GM21390 (cell line): ENCODE measurements at regions not wholly inside any gene's neighbourhood (a gene's known extent, or its start where the extent isn't known, plus 50 kb on each side); places are given as distances from the start of the nearest gene placed in this dataset.
"Not testable (repeated sequence)": the region's sequence is repeated elsewhere in the genome, so short reads cannot be mapped to it uniquely, and the experiment has no call there.

Experiments
- ATAC-seq: cut with Tn5 transposase; IDR thresholded peaks from one replicate; pipeline ENCODE4 v1.9.1; 2021; ENCODE audit not compliant: unreplicated experiment

DNA sequence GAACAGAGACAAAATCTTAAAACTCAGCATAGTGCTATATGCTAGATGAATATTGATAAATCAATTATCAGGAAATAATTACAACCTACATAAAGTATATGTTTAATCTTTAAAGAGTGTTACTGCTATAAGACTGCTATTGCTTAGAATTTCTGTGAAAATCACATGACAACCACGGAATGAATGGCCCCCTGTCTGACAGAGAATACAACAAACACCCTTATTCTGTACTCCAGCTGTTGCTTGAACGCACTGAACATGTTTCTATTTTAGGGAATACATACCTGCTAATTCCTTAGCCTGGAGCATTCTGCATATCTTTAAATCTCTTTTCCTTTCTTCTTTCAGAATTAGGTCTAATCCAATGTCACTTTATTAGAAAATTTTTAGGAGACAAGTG, 452.4 kb upstream of the PHF14 start:
- ATAC-seq = no peak

GRCh38 chr7:10533429-10533828, 440.2 kb upstream of the PHF14 start:
- not testable (repeated sequence) for ATAC-seq

DNA sequence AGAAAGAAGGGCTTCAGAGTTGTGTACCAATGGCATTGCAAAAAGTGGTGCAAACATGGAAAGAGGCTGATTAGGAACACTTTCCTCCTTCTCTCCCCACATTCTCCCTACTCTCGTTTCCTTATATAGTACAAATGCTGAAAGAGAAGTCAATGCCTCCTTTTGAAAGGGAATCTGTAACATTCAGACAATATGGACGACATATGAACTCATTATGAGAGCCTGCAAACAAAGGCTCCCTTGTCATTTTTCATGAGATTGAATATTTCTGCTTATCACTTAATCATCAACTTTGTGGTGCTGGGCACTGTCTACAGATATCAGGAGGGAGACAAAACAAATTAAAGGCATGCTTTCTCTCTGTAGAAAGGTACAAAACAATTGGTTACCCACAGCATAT, 437.1 kb upstream of the PHF14 start:
- no peak for ATAC-seq

DNA sequence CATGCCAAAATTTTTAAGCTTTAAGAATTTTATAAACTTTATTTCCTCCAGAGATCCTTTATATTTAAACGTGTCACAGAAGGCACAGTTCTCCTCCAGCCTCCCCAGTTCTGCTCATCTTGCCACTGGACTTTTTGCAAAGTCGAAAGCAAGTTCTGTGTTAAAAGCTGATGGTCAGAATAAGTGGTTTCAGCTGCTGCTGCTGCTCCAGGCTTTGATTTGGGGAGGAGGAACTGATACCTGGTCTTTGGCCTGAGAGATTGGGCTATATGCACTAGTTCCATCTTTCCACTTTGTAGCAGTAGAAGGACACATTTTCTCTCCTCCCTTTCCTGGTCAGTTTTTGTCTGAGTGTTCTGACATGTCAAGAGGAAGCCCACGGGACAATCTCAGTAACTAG, 435.9 kb upstream of the PHF14 start:
- no peak for ATAC-seq

GRCh38 chr7:10557375-10557774, 416.3 kb upstream of the PHF14 start:
- no peak for ATAC-seq

DNA sequence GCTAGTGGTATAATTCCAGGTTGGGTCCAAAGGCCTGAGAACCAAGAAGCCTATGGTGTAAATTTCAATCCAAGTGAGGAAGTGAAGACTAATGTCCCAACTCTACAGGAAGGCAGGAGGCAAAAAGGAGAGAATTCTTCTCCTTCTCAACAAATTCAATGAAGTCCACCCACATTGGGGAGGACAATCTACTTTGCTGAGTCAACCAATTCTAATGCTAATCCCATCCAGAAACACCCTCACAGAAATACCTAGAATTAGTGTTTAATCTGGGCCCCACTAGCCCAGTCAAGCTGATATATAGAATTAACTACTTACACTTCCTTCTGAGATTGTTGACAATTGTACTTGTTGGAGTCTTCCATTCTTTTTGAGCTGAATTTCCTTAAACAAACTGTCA, 413.2 kb upstream of the PHF14 start:
- ATAC-seq = no peak

GRCh38 chr7:10568891-10569290, 404.8 kb upstream of the PHF14 start:
- ATAC-seq = no peak

- ATAC-seq = no peak
Observed at GRCh38 chr7:10571759-10572158, 401.9 kb upstream of the PHF14 start.

- ATAC-seq = no peak
Observed at GRCh38 chr7:10577866-10578374, 395.8 kb upstream of the PHF14 start.

GRCh38 chr7:10579561-10579960, 394.1 kb upstream of the PHF14 start:
- ATAC-seq = no peak

GRCh38 chr7:10584886-10585285, 388.8 kb upstream of the PHF14 start:
- no peak for ATAC-seq

DNA sequence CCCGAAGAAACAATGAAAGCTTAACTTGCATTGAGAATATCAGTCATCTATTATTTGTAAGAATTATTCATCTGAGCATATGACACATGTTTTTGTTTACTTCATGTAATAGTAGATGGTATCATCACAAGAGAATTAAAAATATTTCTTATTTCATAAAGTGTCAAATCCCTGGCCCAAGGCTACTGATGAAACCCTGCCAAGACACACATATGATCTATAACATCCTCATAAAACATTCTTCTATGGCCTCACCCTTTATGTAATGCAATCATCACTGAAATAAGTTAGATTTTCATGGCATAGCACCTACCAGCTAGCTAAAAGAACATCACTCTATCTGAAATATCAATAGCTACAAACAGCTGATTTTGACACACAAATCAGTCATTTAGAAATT, 385.6 kb upstream of the PHF14 start:
- no peak for ATAC-seq

GRCh38 chr7:10592604-10593003, 381.1 kb upstream of the PHF14 start:
- ATAC-seq = no peak

- ATAC-seq = no peak
Observed at GRCh38 chr7:10593080-10593479, 380.6 kb upstream of the PHF14 start.

DNA sequence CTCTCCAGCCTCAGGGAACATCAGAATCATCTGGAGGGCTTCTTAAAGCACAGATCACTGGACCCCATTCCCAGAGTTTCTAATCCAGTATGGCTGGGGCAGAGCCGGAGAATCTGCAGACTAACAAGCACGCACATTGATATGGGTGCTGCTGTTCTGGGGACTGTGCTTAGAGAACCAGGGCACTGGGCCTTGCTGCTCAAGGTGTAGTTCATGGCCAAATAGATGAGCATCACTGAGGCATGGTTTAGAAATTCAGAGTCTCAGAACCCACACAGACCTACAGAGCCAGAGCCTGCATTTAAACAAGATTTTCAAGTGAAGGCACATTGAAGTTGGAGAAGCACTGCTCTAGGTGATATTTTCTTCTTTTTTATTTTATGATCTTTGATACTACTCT, 376.8 kb upstream of the PHF14 start:
- ATAC-seq = no peak

GRCh38 chr7:10604128-10604527, 369.5 kb upstream of the PHF14 start:
- no peak for ATAC-seq

DNA sequence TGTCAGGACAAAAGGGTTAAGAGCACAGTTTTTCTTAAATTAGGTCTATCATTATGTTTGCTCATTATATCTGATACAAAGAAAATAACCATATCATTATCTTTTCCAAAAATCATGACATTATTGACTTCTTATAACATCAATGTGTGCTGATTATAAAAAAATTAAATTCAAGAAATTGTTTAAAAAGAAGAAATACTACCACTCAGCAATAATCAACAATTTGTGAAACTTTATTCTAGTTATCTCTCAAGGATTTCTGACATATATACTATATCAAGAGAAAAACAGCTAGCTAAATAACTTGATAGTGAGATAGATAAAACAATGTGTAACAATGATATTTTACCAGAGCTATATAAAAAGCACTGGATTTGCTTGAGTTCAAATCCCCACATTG, 360.7 kb upstream of the PHF14 start:
- ATAC-seq = no peak

DNA sequence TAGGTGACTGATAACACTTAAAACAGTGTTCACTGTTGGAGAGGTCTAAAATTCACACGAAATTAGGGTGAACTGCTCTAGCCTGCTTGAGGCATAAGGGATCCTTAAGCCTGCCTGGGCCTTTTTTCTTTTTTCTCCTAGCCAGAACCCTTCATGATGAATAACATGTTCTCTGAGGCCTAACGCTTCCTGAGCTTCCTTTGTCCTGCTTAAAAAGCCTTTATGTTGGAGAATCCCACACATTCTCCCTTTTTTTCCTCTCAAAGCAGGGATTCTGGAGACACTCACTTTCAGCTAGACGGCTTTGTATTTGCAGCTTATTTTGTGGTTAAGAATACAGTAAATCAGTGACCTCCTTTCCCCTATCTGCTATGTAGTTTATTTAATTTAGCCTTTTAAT, 354.7 kb upstream of the PHF14 start:
- ATAC-seq = no peak

GRCh38 chr7:10632712-10633111, 341.0 kb upstream of the PHF14 start:
- no peak for ATAC-seq

- ATAC-seq = no peak
Observed at GRCh38 chr7:10634239-10634638, 339.4 kb upstream of the PHF14 start.

- ATAC-seq = no peak
Observed at GRCh38 chr7:10637991-10638390, 335.7 kb upstream of the PHF14 start.

DNA sequence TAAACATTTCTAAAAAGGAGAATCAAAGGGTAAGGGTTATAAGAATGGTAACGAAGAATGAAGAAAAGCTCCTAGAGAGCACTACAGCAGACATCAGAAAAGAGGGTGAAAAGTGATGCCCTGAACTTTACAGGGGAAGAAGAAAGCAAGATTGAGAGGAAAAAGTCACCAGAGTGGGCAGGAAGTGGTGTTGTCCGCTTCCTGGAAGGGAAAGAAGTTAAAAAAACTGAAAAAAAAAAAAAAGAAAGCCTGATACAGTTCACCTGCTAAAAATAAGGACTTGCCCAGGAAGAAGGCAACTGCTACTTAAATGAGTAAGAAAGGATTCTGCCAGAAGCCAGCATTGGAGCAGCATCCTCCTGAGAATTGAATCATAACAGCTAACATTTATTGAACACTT, 330.1 kb upstream of the PHF14 start:
- no peak for ATAC-seq

DNA sequence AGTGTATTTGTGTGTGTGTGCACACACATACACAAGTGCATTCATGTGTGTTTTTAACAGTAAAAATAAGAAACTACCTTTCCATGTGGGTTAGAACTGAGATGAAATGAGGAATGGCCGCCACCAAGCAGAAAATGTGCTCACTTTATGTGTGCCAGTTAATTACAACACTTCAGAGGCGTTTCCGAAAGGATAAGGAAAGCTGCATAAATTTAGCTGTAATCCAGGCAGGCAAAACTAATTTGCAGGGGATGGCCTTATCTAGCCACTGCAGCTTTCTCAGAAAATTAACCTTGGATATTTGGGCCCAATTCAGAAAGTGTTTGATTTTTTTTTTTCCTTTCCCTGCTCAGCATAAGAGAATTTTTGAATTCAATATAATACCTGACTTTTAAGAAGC, 328.8 kb upstream of the PHF14 start:
- ATAC-seq = no peak

DNA sequence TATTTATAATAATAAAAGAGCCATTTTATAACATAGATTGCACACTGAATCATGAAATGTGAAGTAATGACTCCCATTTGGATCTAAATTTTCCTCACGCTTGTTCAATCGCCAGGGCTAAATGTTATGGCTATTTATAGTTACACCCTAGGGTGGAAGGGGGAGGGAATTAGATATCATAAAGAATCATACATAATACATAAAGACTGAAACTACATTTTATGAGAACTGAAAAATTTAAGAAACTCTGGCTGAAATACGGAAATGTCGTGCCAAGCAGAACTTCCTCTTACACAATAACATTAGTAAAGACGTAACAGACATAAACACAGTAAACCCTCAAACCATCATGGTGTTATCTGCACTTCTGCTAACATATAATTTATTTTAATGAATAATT, 327.5 kb upstream of the PHF14 start:
- ATAC-seq = no peak
